Stimulated activated CD8-positive, alpha-beta memory T cell treated with anti-CD3 and anti-CD28 coated beads, Interleukin-12 subunit alpha, Interleukin-12 subunit beta, amount 100 ng/mL, for 4 hours (primary cell): ENCODE measurements at regions not wholly inside any gene's neighbourhood (a gene's known extent, or its start where the extent isn't known, plus 50 kb on each side); places are given as distances from the start of the nearest gene placed in this dataset.

Source experiments
- DNase-seq: peaks from one replicate; pipeline ENCODE4 v3.0.0-alpha.2; 2020; ENCODE audit warnings: low read depth

DNA sequence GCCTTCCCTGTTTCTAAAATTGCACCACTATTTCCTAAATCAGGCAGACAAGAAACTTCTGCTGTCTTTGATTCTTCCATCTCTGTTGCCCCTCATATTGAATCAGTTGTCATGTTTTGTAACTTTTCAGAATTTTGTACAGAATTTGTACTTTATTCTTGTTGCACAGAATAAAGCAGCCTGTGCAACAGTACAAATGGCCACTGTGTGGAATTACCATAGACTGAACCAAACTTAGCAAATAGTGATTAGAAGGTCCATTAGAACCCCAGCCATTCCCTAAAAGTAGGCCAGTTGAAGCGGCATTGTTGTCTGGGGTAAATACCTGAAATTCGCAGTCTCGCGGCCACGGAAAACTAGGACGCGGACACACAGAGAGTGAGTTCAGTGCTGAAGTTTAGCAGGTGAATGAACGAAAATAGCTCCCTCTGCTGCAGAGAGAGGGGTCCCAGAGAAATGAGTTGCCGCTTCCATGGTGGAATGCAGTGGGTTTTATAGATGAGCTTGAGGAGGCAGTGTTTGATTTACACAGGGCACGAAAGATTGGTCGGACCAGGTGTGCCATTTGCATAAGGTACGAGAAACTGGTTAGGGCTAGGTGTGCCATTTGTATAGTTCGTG is 71.8 kb downstream of the C4orf33 start:
- DNase-seq = no peak

GRCh38 chr4:129172181-129172580 is 76.2 kb downstream of the C4orf33 start:
- DNase-seq = no peak

GRCh38 chr4:129176864-129177263 is 80.9 kb downstream of the C4orf33 start:
- DNase-seq = no peak

DNA sequence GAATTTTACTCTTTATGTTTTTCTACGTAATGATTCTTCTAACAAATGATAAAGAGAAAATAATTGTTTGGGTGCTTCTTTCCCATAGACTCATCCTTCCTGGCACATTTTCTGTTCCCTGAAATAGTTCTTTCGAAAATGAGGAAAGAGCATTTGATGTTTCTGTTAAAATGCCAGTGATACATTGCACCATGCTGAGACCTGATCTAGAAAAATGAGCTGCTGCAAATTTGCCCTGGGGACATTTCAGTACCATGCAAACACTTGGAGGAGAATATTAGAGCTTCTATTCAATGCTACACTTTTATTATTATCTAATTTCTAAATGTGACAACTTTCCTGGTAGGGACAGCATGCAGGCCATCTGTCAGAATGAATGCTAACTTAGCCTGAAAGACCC is 83.3 kb downstream of the C4orf33 start:
- no peak for DNase-seq

- no peak for DNase-seq
Measured at GRCh38 chr4:129189630-129190029, 93.7 kb downstream of the C4orf33 start.

GRCh38 chr4:129193357-129194100 is 97.6 kb downstream of the C4orf33 start:
- no peak for DNase-seq

GRCh38 chr4:129208481-129208880 is 112.5 kb downstream of the C4orf33 start:
- no peak for DNase-seq

DNA sequence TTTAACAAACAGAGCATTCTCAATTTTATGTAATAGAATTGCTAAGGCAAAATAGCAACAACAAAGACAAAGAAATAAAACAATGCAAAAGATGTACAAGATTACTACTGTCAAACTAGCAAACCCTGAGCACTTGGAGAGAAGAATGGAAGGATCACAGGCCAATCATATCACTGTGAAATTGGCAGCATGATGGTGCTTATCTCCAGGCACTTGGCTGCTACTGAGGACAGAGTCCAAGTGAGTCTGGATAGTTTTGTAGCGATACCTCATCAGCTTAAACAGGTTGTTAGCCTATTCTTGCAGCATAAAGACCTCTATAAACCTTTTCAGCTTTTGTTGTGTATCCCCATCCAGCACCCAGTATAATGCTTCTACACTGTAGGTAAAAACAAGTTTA is 117.7 kb downstream of the C4orf33 start:
- DNase-seq = no peak

- DNase-seq = no peak
Measured at GRCh38 chr4:129218360-129218759, 122.4 kb downstream of the C4orf33 start.

- DNase-seq = no peak
Measured at GRCh38 chr4:129218897-129219296, 122.9 kb downstream of the C4orf33 start.

DNA sequence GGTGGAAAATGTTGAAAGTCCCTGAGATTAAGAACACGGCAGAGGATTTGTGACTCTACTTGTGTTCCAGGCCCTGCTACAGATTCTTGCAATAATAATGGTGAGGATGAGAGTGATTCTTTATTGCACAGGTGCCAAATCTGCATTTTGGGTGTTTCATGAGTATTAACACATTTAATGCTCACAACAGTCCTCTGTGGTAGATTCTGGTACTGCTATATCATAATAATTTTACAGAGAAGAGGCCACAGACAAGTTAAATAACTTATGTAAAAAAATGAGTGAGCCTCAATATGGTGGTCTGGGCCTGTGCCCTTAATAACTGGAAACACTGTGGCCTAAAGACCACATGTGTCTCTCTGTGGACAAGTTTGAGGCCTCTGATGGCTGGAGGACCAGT is 124.3 kb downstream of the C4orf33 start:
- no peak for DNase-seq

DNA sequence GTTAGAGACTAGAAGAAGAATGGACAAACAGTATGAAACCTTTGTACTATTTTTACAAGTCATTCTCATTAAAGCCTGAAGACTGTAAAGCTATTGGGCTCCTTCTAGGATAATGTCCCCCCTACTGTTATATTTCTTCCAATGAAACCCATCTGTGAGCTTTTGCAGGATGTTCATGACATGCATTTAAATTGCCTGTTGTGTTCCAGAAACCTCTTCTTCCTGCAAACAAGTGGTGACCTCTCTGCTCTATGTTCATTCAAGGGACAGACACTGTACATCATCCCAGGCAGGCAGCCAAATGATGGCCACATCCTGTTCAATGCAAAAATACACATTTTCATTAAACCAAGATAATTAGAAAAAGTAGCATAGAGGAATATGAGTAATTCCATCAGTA is 128.0 kb downstream of the C4orf33 start:
- DNase-seq = no peak

DNA sequence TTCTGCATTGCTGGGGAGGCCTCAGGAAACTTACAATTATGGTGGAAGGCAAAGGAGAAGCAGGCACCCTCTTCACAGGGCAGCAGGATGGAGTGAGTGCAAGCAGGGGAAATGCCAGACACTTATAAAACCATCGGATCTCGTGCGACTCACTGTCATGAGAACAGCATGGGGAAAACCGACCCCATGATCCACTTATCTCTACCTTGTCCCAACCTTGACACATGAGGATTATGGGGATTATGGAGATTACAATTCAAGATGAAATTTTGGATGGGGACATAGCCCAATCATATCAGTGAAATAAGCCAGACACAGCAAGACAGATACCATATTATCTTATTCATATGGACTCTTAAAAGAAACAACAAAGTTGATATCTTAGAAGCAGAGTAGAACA is 134.9 kb downstream of the C4orf33 start:
- DNase-seq = no peak

DNA sequence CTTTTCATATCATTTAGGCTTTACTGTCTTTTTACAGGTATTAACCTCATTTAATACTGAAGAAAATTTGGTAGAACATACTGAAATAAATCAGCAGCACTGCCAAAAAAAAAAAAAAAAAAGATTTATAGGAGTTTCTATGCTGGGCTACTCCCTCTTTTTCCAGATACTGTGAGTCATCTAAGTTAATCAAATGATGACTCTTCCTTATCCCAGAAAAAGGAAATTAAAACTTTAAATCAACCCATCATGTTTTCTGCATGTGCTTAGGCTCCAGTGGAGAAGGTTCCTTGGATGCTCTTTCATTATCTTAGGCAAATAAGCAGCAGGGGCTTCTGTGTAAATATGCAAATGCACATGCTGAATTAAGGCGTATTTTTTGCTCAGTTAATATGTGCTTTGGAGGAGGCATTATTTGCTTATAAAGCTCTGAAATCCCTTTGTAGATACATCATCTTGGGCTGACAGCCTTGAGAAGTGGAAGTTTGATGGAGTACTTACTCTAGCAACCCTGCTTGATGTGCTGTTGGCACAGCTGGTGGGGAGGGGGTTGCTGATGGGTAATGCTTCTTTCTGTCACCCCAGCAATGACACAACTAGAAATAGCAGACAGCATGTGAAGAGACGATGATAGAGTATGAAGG is 136.1 kb downstream of the C4orf33 start:
- DNase-seq = no peak

DNA sequence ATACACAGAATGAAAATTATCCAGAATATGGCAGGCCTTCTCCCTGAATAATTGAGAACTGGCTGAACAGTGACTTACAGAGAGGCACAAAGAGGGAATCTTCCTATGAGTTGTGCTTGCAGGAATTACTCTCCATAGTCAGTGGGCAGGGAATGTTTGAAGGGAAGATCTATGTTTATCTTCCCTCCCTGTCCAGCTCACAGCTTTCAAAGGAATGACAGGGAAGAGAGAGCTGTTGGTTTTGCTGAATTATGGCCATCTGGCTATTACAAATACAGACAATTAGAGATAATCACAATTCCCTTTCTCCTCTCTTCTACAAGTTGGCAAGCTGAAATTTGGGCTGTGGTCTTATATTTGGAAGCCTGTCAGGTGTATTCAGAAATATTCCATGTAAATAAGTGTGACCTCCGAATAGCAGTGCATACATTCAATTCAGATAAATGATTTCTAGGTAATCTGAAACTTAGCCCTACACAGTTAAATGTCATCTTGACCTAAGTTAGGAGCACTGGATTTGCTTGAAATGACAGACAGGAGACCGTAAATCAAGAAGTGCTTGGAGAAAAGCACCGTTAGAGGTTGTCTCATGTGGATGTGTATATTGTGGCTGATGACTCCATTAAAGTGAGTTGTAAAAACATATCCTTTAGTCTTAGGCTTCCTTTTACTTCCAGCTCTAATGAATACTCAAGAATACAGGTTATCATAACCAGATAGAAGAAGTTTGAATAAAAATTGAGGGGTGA is 136.8 kb downstream of the C4orf33 start:
- no peak for DNase-seq

- DNase-seq = no peak
Measured at GRCh38 chr4:129233691-129234090, 137.7 kb downstream of the C4orf33 start.

DNA sequence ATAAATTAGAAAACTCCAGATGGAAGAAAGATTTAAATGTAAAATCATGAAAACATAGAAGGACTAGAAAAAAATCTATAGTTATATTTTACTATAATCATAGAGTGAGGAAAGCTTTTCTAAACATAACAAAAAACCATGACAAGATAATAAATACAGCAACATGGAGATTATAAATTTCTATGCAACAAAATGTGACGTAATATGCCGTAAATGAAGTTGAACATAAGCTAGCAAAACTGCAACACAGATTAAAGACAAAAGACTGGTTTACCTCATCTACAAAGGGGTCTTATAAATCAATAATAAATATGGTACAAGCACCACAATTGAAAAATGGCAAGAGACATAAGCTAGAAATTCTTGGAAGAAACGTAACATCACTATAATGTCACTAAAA is 140.4 kb downstream of the C4orf33 start:
- no peak for DNase-seq

- no peak for DNase-seq
Measured at GRCh38 chr4:129239088-129239487, 143.1 kb downstream of the C4orf33 start.

- no peak for DNase-seq
Measured at GRCh38 chr4:129240816-129241215, 144.9 kb downstream of the C4orf33 start.

DNA sequence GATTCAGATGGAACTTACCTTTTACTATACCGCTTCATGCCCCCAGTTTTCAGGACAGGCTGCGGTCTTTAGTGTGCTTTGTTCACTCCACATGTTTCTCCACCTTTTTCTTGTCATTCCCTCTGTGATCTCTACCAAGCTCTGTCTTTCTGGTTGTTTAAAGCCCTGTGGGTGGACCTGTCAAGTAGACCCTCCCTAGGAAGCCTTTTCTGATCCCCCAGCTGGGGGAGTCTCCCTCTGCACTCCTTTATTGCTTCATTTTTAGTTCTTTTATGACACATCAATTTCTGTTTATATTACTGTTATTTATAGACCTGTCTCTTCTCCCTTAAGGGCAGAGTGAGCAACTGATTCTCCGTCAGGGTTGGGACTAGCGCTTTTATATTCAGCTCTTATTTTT is 150.2 kb downstream of the C4orf33 start:
- DNase-seq = no peak

DNA sequence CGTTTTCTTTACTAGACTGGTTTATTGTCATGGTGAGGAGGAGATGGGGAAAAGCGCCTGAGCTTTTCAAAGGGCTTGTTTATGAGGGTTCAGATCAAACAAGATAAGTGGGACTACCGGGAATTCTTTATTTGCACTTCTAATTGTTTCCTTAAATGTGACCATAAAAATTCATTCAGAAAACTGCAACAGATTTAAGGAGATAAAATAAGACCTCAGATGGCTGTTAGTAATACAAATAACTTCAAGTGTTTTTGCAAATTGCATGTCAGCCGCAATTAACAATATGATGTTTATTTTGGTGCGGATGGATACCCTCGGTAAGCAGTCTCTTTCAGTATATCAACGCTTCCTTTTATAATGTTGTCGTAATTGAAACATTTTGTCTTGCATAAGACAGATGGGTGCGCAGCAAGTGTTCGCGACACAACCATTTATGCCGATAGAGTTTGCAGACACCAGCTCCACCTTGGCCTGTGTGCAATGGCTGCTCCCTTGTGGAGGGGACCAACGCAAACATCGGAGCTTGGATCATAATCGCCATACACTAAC is 151.0 kb downstream of the C4orf33 start:
- DNase-seq = no peak

- no peak for DNase-seq
Measured at GRCh38 chr4:129248621-129249020, 152.7 kb downstream of the C4orf33 start.
